SU-DHL-6 (cell line): ENCODE measurements at regions not wholly inside any gene's neighbourhood (a gene's known extent, or its start where the extent isn't known, plus 50 kb on each side); places are given as distances from the start of the nearest gene placed in this dataset.

Experiments
- H2AFZ ChIP-seq: fragments of 200-600 bp; sonication (generic); 2 replicates; pipeline ENCODE4 v1.6.1; 2014; ENCODE audit warnings: low read depth, mild to moderate bottlenecking, moderate library complexity, mixed read lengths, antibody characterized with exemption, low read length; ENCODE audit not compliant: severe bottlenecking
- H3F3A ChIP-seq: fragments of 200-600 bp; shearing (Covaris generic); 2 replicates; pipeline ENCODE4 v1.6.0; 2016; ENCODE audit warnings: antibody characterized with exemption, mild to moderate bottlenecking; ENCODE audit not compliant: insufficient read depth
- H3K27ac ChIP-seq: fragments of 200-600 bp; sonication (generic); 2 replicates; pipeline ENCODE4 v1.5.1; 2016; ENCODE audit warnings: low read depth, mild to moderate bottlenecking, low read length, moderate library complexity, mixed read lengths
- H3K27me3 ChIP-seq: fragments of 200-600 bp; sonication (generic), shearing (Covaris generic); 2 replicates; pipeline ENCODE4 v1.6.0; 2014; ENCODE audit warnings: mild to moderate bottlenecking, low read length
- H3K36me3 ChIP-seq: fragments of 200-600 bp; sonication (generic); 2 replicates; pipeline ENCODE4 v1.6.1; 2014; ENCODE audit warnings: mild to moderate bottlenecking, low read length, mixed read lengths
- H3K4me2 ChIP-seq: fragments of 300-600, 200-600 bp; shearing (Covaris generic), sonication (generic); 2 replicates; pipeline ENCODE4 v1.6.0; 2014; ENCODE audit warnings: low read length, low read depth, mild to moderate bottlenecking; ENCODE audit not compliant: poor library complexity, severe bottlenecking
- H3K4me3 ChIP-seq: fragments of 200-600 bp; sonication (generic); 2 replicates; pipeline ENCODE4 v1.5.1; 2014; ENCODE audit warnings: antibody characterized with exemption, low read length, mild to moderate bottlenecking, mixed read lengths; ENCODE audit not compliant: insufficient read depth, poor library complexity, severe bottlenecking
- H3K79me2 ChIP-seq: fragments of 200-600 bp; sonication (generic); 2 replicates; pipeline ENCODE4 v1.6.1; 2014; ENCODE audit warnings: mild to moderate bottlenecking, low read length, moderate library complexity; ENCODE audit not compliant: insufficient read depth
- H3K9ac ChIP-seq: fragments of 200-600 bp; sonication (generic); 2 replicates; pipeline ENCODE4 v1.7.0; 2014; ENCODE audit warnings: mild to moderate bottlenecking, low read length
- H3K9me2 ChIP-seq: fragments of 200-600 bp; sonication (generic); replicated peaks from 2 replicates; pipeline ENCODE4 v1.6.1; 2014; ENCODE audit warnings: low read length; ENCODE audit not compliant: insufficient read depth
- H3K9me3 ChIP-seq: fragments of 200-600 bp; sonication (generic); 2 replicates; pipeline ENCODE4 v1.6.1; 2014; ENCODE audit warnings: low read length, mixed read lengths; ENCODE audit not compliant: insufficient read depth
- H4K20me1 ChIP-seq: fragments of 200-600 bp; sonication (generic); 2 replicates; pipeline ENCODE4 v1.6.1; 2014; ENCODE audit warnings: low read depth, mild to moderate bottlenecking, antibody characterized with exemption, low read length, moderate library complexity, mixed read lengths
- CTCF ChIP-seq: fragments of 200-600 bp; sonication (generic); IDR thresholded peaks from one replicate; pipeline ENCODE4 v1.5.1; 2017; ENCODE audit warnings: antibody characterized with exemption, mild to moderate bottlenecking, low read length, moderate library complexity; ENCODE audit not compliant: insufficient read depth, poor library complexity, severe bottlenecking
- EZH2phosphoT487 ChIP-seq: fragments of 200-600 bp; sonication (generic), shearing (Covaris generic); conservative IDR thresholded peaks from 2 replicates; pipeline ENCODE4 v1.6.1; 2018; ENCODE audit warnings: mild to moderate bottlenecking, antibody characterized with exemption, low read length, moderate library complexity, mixed read lengths

- Histone ChIP-seq H3K9me2 (no peaks in the 10 kb centered on the region), H3K9ac (no peak overlapping the region), H3K36me3 (no peaks in the 10 kb centered on the region), H3K27me3 (no peaks in the 10 kb centered on the region), H3K79me2 (no peaks in the 10 kb centered on the region), H3K4me3 (no peak overlapping the region), H2AFZ (no peak overlapping the region), H4K20me1 (no peaks in the 10 kb centered on the region), H3K9me3 (no peaks in the 10 kb centered on the region), H3K27ac (no peak overlapping the region), H3F3A (no peaks in the 10 kb centered on the region), H3K4me2 (no peak overlapping the region)
- TF ChIP-seq CTCF (no peak), EZH2phosphoT487 (no peak)
Measured at GRCh38 chr3:110813541-110813940, 258.1 kb upstream of the NECTIN3 start.

GRCh38 chr3:110814170-110815007, 257.2 kb upstream of the NECTIN3 start:
- Histone ChIP-seq H3K9me3 (no peaks in the 10 kb centered on the region), H3K4me2 (no peak overlapping the region), H4K20me1 (no peaks in the 10 kb centered on the region), H2AFZ (no peak overlapping the region), H3K27ac (no peak overlapping the region), H3K36me3 (no peaks in the 10 kb centered on the region), H3K79me2 (no peaks in the 10 kb centered on the region), H3K4me3 (no peak overlapping the region), H3K9ac (no peak overlapping the region), H3K9me2 (no peaks in the 10 kb centered on the region), H3F3A (no peaks in the 10 kb centered on the region), H3K27me3 (no peaks in the 10 kb centered on the region)
- TF ChIP-seq CTCF (no peak), EZH2phosphoT487 (no peak)

GRCh38 chr3:110815008-110815583, 256.5 kb upstream of the NECTIN3 start:
- no peak overlapping the region for H3K4me3 ChIP-seq

More at GRCh38 chr3:110815008-110815583, 256.5 kb upstream of the NECTIN3 start:
- Histone ChIP-seq H3K9ac (no peak overlapping the region), H3K79me2 (no peaks in the 10 kb centered on the region), H3K9me2 (no peaks in the 10 kb centered on the region), H2AFZ (no peak overlapping the region), H3F3A (no peaks in the 10 kb centered on the region), H3K27ac (no peak overlapping the region), H4K20me1 (no peaks in the 10 kb centered on the region), H3K4me2 (no peak overlapping the region), H3K27me3 (no peaks in the 10 kb centered on the region), H3K9me3 (no peaks in the 10 kb centered on the region), H3K36me3 (no peaks in the 10 kb centered on the region)
- TF ChIP-seq CTCF: no peak
- TF ChIP-seq EZH2phosphoT487: no peak
